HepG2 (cell line): ENCODE measurements at regions not wholly inside any gene's neighbourhood (a gene's known extent, or its start where the extent isn't known, plus 50 kb on each side); places are given as distances from the start of the nearest gene placed in this dataset.

ENCODE experiments used
- ATAC-seq: fragments of 200-7000 bp; cut with Tn5 transposase; 3 replicates; pipeline ENCODE4 v1.9.1; 2020; ENCODE audit warnings: mild to moderate bottlenecking, moderate library complexity
- BruUV-seq: library from RNA; stranded (reverse); fragments of 400-500 nt; replicated peaks from 2 replicates; lab custom pipeline; 2021; lab: Mats Ljungman, UMichigan
- CTCF ChIA-PET: fragments of 300-600 bp; formaldehyde crosslinking; extraction: SDS; loops from one replicate; lab custom pipeline; 2021; ENCODE audit warnings: low total read pairs, inconsistent platforms, low intra/inter-chr PET ratio; lab: Yijun Ruan, JAX
- POLR2A ChIA-PET: fragments of 350-600 bp; sonication (Branson Sonifier 250); formaldehyde crosslinking; loops from one replicate; lab custom pipeline; 2020; ENCODE audit warnings: antibody characterized with exemption, inconsistent platforms; lab: Yijun Ruan, JAX
- DNase-seq: peaks from one replicate; pipeline ENCODE4 v3.0.0-alpha.2; 2015; ENCODE audit warnings: low spot score
- FAIRE-seq: peaks from 3 replicates; lab custom pipeline; 2011; peaks lifted over from hg19 to GRCh38; lab: Jason Lieb, UNC
- H2AFZ ChIP-seq: one replicate; pipeline ENCODE4 v1.6.1; 2011; ENCODE audit warnings: low read length, inconsistent platforms
- H3K27ac ChIP-seq: fragments of 300-600 bp; 3 replicates; pipeline ENCODE4 v1.8.0; 2011; ENCODE audit warnings: mixed run types, mild to moderate bottlenecking, mixed read lengths, low read length, inconsistent platforms; ENCODE audit not compliant: insufficient read depth; ENCODE audit errors: extremely low read length
- H3K27me3 ChIP-seq, 2 experiments: fragments of 200-600 bp in 1 of 2; 2 replicates in 1 of 2; 3 replicates in 1 of 2; pipeline versions ENCODE4 v1.6.0 to v1.8.0; 2011; ENCODE audit warnings: low read length in 2 of 2, mild to moderate bottlenecking in 2 of 2, moderate library complexity in 2 of 2, inconsistent platforms in 1 of 2; ENCODE audit not compliant: insufficient read depth in 2 of 2, control insufficient read depth in 1 of 2
- H3K36me3 ChIP-seq, 2 experiments: fragments of 200-600 bp in 1 of 2; replicated peaks in 1 of 2; 2 replicates in 1 of 2; 3 replicates in 1 of 2; pipeline versions ENCODE4 v1.5.1 to v1.8.0; 2011; ENCODE audit warnings: low read length in 2 of 2, inconsistent platforms in 1 of 2; ENCODE audit not compliant: insufficient read depth in 2 of 2, control insufficient read depth in 1 of 2
- H3K4me1 ChIP-seq: 2 replicates; pipeline ENCODE4 v1.5.1; 2012; ENCODE audit warnings: low read length, inconsistent platforms; ENCODE audit not compliant: insufficient read depth
- H3K4me2 ChIP-seq: 2 replicates; pipeline ENCODE4 v1.6.0; 2011; ENCODE audit warnings: low read depth, low read length, inconsistent platforms
- H3K4me3 ChIP-seq, 3 experiments: fragments of 200-600 bp in 1 of 3; sonication (generic), shearing (Covaris generic) in 1 of 3; replicated peaks in 1 of 3; 2 replicates each; pipeline ENCODE4 v1.5.1; 2011 to 2016; ENCODE audit warnings: low read length in 3 of 3, inconsistent platforms in 2 of 3, low read depth in 2 of 3, mild to moderate bottlenecking in 2 of 3, control low read depth in 1 of 3, mixed read lengths in 1 of 3; ENCODE audit not compliant: insufficient read depth in 1 of 3
- H3K79me2 ChIP-seq: one replicate; pipeline ENCODE4 v1.6.1; 2011; ENCODE audit warnings: low read length, inconsistent platforms; ENCODE audit not compliant: insufficient read depth
- H3K9ac ChIP-seq: 2 replicates; pipeline ENCODE4 v1.6.0; 2011; ENCODE audit warnings: mild to moderate bottlenecking, low read depth, low read length, inconsistent platforms; ENCODE audit not compliant: insufficient read depth
- H3K9me3 ChIP-seq: 2 replicates; pipeline ENCODE4 v1.5.1; 2012; ENCODE audit warnings: mild to moderate bottlenecking, low read length
- H4K20me1 ChIP-seq: 2 replicates; pipeline ENCODE4 v1.6.0; 2011; ENCODE audit warnings: inconsistent platforms, mild to moderate bottlenecking, low read length, moderate library complexity; ENCODE audit not compliant: insufficient read depth
- KMT2A ChIP-seq: sonication (generic); formaldehyde crosslinking; IDR thresholded peaks from 2 replicates; pipeline ENCODE4 v1.4.0; 2020; ENCODE audit warnings: missing genetic modification reagents
- SRY ChIP-seq: sonication (generic); formaldehyde crosslinking; IDR thresholded peaks from 2 replicates; pipeline ENCODE4 v1.8.0; 2022; ENCODE audit warnings: mild to moderate bottlenecking, missing genetic modification reagents
- ZNF101 ChIP-seq: sonication (generic); formaldehyde crosslinking; IDR thresholded peaks from 2 replicates; pipeline ENCODE4 v1.4.0; 2020; ENCODE audit warnings: mild to moderate bottlenecking, low read depth, missing genetic modification reagents, borderline replicate concordance
- ZNF230 ChIP-seq: sonication (generic); formaldehyde crosslinking; IDR thresholded peaks from 2 replicates; pipeline ENCODE4 v1.4.0; 2020; ENCODE audit warnings: mild to moderate bottlenecking, missing genetic modification reagents
- ZNF253 ChIP-seq: sonication (generic); formaldehyde crosslinking; IDR thresholded peaks from 2 replicates; pipeline ENCODE4 v1.8.0; 2022; ENCODE audit warnings: mild to moderate bottlenecking, missing genetic modification reagents, borderline replicate concordance
- ZNF496 ChIP-seq: sonication (generic); formaldehyde crosslinking; IDR thresholded peaks from 2 replicates; pipeline ENCODE4 v1.8.1; 2023; ENCODE audit warnings: mild to moderate bottlenecking, moderate library complexity, missing genetic modification reagents; ENCODE audit not compliant: insufficient replicate concordance
- ZNF691 ChIP-seq: sonication (generic); formaldehyde crosslinking; IDR thresholded peaks from 2 replicates; pipeline ENCODE4 v1.4.0; 2020; ENCODE audit warnings: missing genetic modification reagents, low read depth, mild to moderate bottlenecking, borderline replicate concordance
- ZNF710 ChIP-seq: sonication (generic); formaldehyde crosslinking; IDR thresholded peaks from 2 replicates; pipeline ENCODE4 v1.5.0; 2020; ENCODE audit warnings: mild to moderate bottlenecking, missing genetic modification reagents, borderline replicate concordance
- WGBS: methylation state at CpG from one replicate; pipeline ENCODE4 v1.1.6; 2017; ENCODE audit warnings: low lambda C conversion rate; 5-methylcytosine and 5-hydroxymethylcytosine counted together
- in situ Hi-C: cut with HindIII; loops from 2 replicates; pipeline ENCODE4 v1.10.0; 2017; ENCODE audit warnings: low pct_unique_long_range_greater_than_20kb; ENCODE audit not compliant: extremely low pct_ligation_motif_present
- intact Hi-C: fragments of 100-400 bp; cut with micrococcal nuclease; formaldehyde crosslinking; loops from one replicate; pipeline ENCODE4 v1.10.0; 2022; ENCODE audit not compliant: unreplicated experiment
- TF ChIP-seq, protein P1 (sequence below): sonication (generic); formaldehyde crosslinking; IDR thresholded peaks from 2 replicates; pipeline ENCODE4 v1.4.0; 2020; ENCODE audit warnings: mild to moderate bottlenecking, missing genetic modification reagents

GRCh38 chr6:152858141-152858540 is 107.5 kb downstream of the VIP start:
- TF ChIP-seq ZNF253 (CRISPR knock-in tag) = no peak
- TF ChIP-seq, protein P1, sequence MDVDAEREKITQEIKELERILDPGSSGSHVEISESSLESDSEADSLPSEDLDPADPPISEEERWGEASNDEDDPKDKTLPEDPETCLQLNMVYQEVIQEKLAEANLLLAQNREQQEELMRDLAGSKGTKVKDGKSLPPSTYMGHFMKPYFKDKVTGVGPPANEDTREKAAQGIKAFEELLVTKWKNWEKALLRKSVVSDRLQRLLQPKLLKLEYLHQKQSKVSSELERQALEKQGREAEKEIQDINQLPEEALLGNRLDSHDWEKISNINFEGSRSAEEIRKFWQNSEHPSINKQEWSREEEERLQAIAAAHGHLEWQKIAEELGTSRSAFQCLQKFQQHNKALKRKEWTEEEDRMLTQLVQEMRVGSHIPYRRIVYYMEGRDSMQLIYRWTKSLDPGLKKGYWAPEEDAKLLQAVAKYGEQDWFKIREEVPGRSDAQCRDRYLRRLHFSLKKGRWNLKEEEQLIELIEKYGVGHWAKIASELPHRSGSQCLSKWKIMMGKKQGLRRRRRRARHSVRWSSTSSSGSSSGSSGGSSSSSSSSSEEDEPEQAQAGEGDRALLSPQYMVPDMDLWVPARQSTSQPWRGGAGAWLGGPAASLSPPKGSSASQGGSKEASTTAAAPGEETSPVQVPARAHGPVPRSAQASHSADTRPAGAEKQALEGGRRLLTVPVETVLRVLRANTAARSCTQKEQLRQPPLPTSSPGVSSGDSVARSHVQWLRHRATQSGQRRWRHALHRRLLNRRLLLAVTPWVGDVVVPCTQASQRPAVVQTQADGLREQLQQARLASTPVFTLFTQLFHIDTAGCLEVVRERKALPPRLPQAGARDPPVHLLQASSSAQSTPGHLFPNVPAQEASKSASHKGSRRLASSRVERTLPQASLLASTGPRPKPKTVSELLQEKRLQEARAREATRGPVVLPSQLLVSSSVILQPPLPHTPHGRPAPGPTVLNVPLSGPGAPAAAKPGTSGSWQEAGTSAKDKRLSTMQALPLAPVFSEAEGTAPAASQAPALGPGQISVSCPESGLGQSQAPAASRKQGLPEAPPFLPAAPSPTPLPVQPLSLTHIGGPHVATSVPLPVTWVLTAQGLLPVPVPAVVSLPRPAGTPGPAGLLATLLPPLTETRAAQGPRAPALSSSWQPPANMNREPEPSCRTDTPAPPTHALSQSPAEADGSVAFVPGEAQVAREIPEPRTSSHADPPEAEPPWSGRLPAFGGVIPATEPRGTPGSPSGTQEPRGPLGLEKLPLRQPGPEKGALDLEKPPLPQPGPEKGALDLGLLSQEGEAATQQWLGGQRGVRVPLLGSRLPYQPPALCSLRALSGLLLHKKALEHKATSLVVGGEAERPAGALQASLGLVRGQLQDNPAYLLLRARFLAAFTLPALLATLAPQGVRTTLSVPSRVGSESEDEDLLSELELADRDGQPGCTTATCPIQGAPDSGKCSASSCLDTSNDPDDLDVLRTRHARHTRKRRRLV (CRISPR knock-in tag) = no peak
- TF ChIP-seq ZNF691 (CRISPR knock-in tag) = no peak
- TF ChIP-seq SRY (CRISPR knock-in tag) = no peak
- TF ChIP-seq KMT2A (CRISPR knock-in tag) = no peak
- no peak for TF ChIP-seq ZNF496 (CRISPR knock-in tag)
- no peak for TF ChIP-seq ZNF101 (CRISPR knock-in tag)
- TF ChIP-seq ZNF710 (CRISPR knock-in tag) = no peak
- TF ChIP-seq ZNF230 (CRISPR knock-in tag) = no peak
- FAIRE-seq (no peak), DNase-seq (no peak), ATAC-seq (no peak)
- in situ Hi-C loops (no loop called here), intact Hi-C loops (no loop called here)
- H2AFZ ChIP-seq = no peak overlapping the region
- H3K4me1 ChIP-seq = no peaks in the 10 kb centered on the region
- WGBS = 1% methylated on average over 2 of the region's 2 CpGs
- H4K20me1 ChIP-seq = no peaks in the 10 kb centered on the region
- H3K9ac ChIP-seq = no peak overlapping the region
- ChIA-PET POLR2A (no interaction called here), CTCF (no interaction called here)
- H3K27me3 ChIP-seq = no peaks in the 10 kb centered on the region
- H3K4me3 ChIP-seq = no peak overlapping the region
- no peak overlapping the region for H3K27ac ChIP-seq
- H3K4me2 ChIP-seq = no peak overlapping the region
- no peaks in the 10 kb centered on the region for H3K9me3 ChIP-seq
- H3K79me2 ChIP-seq = no peaks in the 10 kb centered on the region
- no peaks in the 10 kb centered on the region for H3K36me3 ChIP-seq
- BruUV-seq = no TSS peak
